HPDE6-E6E7 (cell line): ENCODE measurements at regions not wholly inside any gene's neighbourhood (a gene's known extent, or its start where the extent isn't known, plus 50 kb on each side); places are given as distances from the start of the nearest gene placed in this dataset.
"Not testable (repeated sequence)": the region's sequence is repeated elsewhere in the genome, so short reads cannot be mapped to it uniquely, and the experiment has no call there.

Experiments used
- DNase-seq: peaks from one replicate; pipeline ENCODE4 v3.0.0; 2011; ENCODE audit warnings: missing footprints; ENCODE audit errors: extremely low spot score

DNA sequence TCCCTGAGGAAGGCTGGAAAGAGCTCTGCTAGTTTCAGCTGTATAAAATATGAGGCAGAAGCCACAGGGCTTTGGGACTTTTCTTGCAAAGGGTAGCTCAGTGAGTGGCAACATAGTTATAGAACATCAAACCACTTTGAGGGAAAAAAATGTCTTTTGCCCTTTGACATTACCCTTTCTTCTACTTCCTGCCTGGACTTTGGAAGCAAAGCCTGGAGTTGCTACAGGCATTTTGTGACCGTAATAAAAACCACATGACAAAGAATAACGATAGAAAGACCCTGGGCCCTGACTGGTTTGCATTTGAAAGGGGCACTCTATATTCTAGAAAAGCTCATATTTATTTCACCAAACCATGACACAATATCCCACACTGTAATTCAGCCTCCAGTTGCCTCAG is 440.9 kb downstream of the DIRAS2 start:
- DNase-seq: no peak

DNA sequence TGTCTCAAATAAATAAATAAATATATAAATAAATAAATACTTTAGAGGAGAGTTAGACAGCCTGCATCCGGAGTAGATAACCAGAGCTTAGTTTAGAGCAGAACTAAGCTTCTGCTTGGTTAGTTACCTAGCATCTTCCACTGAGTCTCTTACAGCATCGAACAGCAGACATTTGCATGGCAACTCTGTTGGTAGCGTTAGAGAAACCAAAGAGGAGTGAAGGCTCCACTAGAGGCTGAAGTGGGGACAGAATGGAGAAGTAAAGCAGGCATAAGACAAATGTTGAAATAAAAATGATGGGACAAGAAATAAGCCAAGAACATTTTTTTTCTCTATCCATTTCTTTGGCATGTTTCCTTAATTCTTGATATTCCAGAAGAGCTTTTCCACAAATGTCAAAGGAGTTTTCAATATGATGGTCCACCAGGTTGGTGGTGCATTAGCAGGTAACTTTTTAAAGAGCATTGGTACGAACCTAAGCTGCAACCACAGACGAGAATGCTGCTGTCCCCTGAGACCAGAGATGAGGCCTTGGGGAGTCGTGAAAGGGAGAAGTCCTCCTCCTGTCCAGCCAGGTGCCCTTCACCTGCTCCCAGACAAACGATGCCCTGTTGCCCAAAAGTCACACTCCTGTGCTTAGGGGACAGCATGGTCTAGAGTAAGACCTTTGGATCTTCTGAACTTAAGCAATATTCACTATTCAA is 438.3 kb downstream of the DIRAS2 start:
- DNase-seq: no peak

DNA sequence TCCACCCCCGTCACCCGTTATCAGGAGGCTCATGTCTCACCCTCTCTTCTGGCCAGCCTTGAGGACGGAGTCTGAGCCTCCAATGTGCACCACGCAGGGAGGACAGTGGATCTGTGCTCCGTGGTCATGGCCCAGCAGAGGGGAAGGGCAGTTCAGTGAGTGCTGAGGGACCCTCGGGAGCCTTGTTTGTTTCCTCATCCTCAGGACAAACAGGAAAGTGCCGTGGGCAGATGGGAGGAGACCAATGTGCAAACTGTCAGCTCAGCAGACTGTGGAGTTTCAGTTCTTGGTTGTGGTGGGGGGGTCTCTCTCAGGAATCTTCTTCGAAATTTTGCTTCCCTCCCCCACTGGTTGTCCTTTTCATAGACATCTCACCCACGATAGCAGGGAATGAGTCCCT is 429.6 kb downstream of the DIRAS2 start:
- DNase-seq: not testable (repeated sequence)

DNA sequence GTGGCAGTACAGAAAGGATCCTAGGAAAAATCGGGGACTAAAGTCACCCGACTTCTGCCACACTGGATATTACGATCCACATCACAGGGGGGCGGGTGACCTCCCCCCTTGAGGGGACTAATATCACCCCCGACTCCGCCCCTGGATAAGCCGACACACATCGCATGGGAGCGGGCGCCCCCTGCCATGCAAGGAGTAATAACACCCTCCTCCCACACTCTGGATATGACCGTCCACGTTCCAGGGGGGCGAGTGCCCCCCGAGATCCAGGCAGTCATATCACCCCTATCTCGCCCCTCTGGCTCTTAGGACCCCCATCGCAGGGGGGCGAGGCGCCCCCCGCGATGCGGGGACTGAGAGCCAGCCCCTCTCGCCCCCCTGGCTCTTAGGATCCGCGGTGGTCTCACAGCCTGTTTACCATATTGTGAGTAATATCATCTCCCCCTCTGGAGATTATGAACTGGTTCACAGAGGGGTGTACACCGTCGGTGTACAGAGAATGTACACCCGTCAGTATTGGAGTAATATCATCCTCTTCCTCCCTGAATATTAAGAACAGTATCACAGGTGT is 423.0 kb downstream of the DIRAS2 start:
- no peak for DNase-seq

DNA sequence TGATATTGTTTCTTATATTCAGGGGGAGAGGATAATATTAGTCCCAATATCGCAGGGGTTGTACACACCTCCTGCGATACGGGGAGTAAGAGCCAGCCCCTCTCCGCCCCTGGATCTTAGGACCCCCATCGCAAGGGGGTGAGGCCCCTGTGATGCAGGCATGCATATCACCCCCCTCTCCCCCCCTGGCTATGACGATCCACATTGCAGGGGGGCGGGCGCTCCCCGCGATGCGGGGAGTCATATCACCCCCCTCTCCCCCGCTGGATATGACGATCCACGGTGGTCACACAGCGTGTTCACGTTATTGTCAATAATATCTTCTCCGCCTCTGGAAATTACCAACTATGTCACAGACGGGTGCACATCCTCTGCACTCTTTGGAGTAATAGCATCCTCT is 420.7 kb downstream of the DIRAS2 start:
- not testable (repeated sequence) for DNase-seq

DNA sequence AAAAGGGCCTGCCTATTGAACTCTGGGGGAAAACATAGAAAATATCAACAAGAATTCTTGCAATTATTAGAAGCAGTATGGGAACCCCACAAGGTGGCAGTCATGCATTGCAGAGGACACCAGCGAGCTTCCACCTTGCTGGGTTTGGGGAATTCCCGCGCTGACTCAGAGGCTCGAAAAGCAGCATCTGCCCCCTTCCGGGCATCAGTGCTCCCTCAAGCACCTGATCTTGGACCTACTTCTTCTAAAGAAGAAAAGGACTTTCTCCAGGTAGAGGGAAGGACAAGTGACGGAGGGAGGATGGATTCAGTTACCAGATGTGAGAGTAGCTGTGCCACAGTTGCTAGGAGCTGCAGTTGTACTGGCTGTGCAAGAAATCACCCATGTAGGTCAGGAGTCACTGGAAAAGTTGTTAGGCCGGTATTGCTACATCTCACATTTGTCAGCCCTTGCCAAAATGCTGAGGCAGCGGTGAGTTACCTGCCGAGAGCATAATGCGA is 415.7 kb downstream of the DIRAS2 start:
- not testable (repeated sequence) for DNase-seq

DNA sequence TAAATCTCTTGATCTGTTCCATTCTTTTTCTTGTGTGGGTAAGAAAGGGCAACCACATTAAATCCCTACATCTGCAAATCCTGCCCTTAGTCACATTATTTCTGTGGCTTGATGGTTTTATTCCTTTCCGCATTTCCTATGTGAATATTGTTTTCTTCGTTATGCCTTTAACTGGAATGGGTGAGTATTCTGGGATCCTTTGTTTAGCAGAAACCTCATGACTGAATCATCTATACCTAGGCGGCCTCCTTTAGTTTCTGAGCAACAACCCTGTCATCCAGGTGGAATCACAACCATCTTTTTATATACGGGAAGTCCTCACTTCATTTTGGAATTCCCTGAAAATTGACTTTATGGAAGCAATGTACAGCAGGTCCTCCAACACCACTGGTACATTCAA is 409.5 kb downstream of the DIRAS2 start:
- DNase-seq: not testable (repeated sequence)

DNA sequence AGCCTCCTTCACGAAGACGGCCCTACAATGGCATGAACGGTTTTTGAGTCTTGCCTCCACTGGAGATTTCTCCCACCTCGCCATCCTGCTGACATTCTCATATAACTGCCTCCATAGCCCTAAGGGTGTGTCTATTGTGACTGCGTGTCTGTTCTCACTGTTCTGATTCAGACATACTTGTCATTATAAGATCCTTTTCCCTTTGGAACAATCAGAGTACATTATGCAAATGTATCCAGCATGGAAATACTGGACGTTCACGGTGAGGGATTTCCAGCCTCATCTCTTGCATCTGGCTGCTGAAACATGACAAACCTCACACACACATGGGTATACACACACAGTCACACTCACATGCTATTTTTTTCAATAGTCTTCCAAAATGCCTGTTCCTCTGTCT is 402.1 kb downstream of the DIRAS2 start:
- no peak for DNase-seq

DNA sequence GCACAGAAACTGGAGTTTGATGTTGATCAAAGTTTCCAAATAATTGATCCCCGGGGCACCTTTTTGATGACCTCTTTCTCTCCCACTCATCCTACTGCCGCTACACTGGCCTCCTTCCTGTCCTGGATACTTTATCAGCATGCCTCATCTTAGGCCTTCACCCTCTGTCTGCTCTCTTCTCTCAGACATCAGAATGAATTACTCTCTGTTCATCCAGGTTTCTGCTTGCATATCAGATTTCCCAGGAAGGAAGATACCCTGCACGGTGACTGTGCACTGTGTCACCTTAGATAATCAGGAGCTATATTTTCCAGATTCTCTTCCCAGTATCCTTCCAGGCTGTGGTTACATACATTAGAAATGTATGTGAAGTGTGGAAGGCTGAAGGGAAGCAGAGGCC is 397.0 kb downstream of the DIRAS2 start:
- DNase-seq: no peak

DNA sequence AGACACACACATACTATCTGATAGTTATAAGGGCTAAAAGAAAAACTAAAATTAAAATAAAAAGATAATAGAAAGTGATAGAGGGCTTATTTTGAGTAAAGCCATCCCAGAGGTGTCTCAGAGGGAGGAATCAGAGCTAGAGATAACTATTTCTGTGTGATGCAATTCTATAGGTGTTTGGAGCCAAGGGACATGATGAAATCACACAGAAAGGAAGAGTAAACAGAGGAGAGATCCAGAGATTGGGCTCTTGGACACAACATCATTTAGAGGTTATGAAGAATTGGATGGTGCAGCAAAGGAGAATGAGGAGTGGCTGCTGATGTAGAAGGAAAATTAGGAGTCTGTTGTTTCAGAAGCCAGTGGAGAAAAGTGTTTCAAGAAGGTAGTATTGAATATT is 393.5 kb downstream of the DIRAS2 start:
- DNase-seq: no peak

DNA sequence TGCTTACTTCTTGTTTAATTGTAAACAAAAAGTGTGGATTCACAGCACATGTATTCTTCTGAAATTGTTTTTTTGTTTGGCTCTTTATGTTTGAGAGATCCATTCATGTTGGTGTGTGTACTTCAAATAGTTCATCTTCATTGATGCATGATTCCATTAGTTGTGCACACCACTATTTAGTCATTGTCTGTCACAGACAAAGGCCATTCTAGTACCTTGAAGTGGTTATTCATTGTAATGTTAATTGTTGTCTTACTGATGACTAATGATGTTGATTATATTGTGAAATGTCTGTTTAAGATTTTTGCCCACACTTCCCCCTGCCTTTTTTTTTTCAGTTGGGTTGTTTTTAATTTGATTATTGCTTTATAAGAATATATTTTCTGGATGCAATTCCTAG is 391.3 kb downstream of the DIRAS2 start:
- no peak for DNase-seq

DNA sequence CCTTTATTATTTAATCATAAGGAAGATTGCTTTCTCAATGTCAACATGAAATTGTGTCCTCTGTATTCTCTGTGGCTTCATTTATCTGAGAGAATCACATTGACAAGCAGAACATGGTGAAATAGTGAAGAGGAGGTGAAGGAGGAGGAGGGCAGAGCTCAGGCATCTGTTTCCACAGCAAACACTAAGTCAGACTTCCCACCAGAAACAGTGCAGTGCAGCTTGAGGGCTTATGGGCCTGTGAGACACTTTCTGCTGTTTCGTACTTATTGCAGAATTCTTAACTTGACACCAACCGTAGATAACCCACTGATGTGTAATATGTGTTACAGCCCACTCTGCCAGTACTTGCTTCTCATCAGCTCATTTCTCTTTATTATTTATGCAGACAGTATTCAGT is 386.3 kb downstream of the DIRAS2 start:
- DNase-seq: no peak

DNA sequence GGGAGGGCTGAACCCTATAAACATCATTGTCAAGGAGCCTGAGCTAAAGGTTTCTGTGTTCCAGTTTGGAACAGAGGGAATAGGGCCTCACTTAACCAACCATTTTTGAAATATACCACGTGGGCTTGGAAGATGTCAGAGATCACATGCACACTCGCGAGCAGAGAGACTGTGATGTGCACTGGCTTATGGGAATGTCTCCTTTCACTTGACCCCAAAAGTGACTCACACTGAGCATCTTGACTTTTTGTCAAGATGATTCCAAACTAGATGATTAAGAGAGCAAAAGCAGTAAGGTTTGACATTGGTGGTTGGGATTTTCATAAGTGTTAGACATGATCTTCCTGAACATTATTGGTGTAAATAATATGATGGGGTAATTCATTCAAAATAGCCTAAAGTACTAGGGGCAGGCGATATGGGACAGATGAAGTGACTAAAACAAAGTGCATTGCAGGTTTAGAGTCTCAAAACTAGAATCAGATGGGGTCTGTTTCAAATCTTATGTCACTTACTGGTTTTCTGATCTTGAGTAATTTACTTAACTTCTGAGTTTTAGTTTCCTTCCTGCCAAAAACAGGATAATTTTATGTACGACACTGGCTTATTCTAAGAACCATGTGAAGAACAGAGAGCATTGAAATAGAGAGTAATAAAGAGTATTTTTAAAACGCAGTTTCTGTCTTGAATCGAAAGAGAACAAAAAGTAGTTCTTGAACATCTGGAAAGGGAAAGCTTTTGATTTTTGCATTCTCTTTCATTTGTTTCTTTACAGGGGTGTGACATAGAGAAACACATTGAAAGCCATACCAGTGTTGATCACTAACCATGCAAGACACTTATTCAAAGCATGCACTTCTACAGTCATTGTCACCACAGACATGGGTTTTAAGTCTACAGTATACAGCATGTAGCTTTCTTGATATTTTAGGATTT is 383.0 kb downstream of the DIRAS2 start:
- no peak for DNase-seq

DNA sequence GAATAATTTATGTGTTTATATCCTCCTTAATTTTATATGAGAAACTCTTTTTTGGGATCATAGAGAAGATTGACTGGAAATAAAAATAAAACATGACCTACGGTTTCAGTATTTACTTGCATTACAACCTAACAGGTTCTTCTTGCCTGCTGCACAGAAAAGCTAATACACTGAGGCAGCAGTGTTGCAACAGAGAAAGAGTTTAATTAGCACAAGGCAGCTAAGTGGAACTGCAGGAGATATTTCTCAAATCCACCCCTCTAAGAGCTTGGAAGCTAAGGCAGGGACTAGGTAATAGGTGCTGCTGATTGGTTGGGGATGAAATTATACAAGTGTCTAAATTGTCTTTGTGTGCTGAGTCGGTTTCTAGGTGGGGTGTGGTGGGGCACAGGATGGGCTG is 380.9 kb downstream of the DIRAS2 start:
- DNase-seq: no peak

DNA sequence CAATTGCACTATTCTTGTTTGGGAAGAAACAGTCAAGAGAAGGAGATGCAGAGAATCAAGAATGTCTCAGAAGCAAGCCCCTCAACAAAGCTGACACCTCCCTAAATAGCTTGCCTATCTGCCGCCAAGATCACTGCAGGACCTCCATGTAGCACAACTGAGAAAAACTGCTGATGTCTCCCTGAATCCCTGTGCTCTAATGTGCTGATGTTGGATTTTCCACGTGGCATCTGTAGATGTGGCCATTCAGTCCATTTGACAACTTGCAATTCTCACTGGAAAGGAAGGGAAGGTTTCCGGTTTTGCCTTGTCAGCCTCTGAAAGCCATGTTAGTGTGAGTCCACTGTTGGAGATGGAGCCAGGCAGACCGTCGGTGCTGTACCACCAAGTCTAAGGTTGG is 374.0 kb downstream of the DIRAS2 start:
- DNase-seq: no peak

DNA sequence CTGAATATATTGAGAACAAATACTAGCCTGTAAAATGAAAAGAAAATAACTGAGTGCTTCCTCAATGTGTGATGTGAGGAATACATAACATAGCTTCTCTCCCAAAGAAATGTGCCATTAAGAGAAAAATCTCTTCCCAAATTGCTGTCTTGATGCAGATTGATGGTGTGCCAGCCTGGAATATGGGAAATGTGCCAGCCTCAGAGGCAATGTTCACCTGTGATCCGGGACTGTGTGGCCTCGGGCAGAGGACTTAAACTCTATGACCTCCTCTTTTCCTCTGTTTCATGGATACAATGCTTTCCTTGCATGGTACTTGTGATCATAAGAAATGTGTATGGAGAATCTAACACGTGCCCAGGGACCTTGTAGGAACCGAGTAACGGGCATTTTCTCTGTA is 370.9 kb downstream of the DIRAS2 start:
- DNase-seq: no peak

DNA sequence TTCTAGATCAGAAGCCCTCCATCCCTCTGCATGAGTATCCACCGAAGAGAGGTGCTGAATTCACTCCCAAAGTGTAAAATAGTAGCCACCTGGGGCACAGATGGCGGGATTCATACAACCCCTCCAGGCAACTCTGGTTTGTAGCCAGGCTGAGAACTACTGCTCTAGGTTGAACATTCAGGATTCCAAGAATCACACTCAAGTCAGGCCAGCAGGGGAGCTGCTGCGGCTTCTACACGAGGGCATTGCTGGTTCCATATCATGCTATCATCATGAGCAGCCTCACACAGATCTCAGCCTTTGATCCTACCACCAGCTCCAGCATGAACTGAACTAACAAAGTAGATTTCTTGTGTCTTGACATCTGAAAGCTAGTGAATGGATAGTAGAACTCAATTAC is 367.9 kb downstream of the DIRAS2 start:
- DNase-seq: no peak

DNA sequence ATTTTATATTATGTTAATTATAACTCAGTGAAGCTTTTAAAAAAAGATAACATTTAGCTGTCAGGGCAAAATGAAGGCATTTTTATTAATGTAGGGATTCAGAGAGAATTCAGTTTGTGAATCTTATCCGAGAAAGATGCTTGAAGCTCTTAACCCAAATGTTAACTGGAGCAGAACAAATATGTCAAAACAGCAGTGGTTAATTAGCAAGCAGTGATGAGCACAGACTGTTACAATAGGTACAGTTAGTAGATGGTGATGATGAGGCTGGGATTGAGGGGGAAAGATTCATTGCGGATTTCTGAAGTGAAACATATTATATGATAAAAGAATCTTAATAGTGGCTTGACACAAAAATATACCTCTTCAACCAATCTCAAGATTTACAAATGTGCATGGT is 356.7 kb downstream of the DIRAS2 start:
- DNase-seq: no peak

DNA sequence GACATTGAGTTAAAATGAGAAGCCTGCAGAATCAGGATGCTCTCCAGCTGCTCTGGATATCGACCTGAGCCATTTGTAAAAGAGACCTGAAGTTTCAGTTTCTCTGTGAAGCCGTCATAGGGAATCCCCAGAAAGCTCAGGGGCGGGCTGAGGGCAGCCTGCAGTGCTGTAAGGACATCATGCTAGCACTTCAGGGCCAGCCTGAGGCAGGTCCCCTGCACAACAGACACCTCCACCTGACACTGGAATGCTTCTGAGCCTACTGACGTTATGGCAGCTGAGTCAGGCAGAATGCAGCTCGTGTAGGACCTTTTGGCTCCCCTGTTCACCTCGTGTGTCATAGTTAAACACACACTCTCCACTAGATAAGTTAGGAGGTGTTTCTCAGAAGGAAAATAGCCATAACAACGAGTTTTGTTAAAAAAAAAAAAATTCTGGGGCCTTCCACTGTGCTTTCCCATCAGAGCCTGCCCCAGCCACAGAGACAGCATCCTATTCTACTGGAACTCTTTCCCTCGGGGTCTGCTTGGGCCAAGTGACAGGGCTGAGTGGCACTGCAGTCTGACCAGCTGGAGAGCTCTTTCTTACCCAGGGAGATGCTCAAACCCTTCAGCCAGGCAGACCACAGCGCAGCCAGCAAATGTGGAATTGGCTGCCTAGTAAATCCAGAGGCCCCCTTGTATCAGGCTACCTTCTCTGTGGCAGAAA is 354.9 kb downstream of the DIRAS2 start:
- no peak for DNase-seq

DNA sequence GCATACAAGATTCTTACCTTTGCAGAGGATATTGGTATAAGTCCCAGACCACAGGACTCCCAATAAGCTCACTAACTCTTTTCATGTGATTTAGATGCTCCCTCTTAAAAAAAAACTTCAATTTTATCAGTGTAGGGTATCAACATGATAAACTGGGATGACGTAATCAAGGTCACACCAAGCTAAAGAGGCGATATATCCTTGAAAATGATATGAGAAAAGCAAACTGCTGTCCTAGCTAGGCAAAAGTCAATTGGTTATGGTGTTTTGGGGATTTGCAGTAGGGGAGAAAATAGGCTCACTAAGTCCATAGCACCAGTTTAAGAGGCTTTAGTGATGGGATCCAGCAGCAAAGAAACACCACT is 354.4 kb downstream of the DIRAS2 start:
- DNase-seq: no peak

DNA sequence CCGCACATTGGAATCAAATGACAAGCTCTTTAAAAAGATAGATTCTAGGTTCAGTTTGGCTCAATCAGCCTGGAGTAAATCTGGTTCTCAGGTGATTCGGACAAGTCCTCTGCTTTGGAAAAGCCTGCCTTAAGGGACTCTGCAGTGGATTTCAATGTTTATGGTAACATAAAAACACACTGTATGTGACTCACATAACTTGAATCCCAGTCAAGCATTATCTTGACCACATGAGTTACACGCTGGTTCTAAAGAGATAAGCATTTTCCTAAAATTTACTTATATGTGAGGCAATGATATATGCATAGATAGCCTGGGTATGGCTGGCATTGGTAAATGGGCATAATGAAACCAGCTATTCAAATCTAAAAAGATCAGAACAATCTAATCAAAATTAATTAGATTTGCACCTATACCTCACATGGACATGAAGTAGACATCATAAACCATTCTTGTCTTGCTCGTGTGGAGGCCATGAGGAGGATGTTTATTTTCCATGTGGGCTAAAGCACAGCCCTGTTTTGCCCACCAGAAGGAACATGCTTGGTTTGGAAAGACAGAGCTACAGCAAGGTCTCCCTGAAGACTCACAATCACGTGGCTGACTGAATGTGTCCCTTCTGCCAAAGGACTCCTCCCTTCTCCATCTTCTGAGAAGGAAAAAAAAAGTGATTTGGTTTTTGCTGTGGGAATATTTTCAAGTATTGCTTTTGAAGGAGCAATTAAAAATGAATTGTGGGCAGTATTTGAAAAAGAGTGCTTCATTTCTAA is 351.7 kb downstream of the DIRAS2 start:
- no peak for DNase-seq
